ENCODE measurements at regions not wholly inside any gene's neighbourhood (a gene's known extent, or its start where the extent isn't known, plus 50 kb on each side); places are given as distances from the start of the nearest gene placed in this dataset.

- TF ChIP-seq CTCF (IDR thresholded peaks at IDR 0.05) (no peak), POLR2A (IDR thresholded peaks at IDR 0.05) (no peak)
These were observed 116.0 kb downstream of the SOX1 start for GRCh38 chr13:112182846-112183531.
